ENCODE measurements at regions not wholly inside any gene's neighbourhood (a gene's known extent, or its start where the extent isn't known, plus 50 kb on each side); places are given as distances from the start of the nearest gene placed in this dataset.

DNA sequence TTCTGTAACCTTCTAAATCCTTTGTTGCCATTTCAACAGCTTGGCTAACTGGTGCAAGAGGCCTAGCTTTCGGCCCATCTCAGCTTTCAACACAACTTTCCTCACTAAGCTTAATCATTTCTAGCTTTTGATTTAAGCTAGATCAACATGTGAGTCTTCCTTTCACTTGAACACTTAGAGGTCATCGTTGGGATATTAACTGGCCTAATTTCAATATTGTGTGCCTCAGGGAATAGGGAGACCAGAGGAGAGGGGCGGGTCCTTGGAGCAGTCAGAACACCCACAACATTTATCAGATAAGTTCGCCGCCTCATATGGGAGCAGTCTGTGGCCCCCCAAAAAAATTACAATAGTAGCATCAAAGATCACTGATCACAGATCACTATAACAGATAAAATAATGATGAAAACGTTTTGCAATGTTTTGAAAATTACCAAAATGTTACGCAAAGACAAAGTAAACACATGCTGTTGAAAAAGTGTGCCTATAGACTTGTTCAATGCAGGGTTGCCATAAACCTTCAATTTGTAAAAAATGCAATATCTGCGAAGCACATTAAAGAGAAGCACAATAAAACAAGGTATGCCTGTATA, 66.8 kb upstream of the PCSK1 start:
- Histone ChIP-seq H3K4me1 (no peaks in the 10 kb centered on the region), H3K27ac (no peak overlapping the region), H3K4me3 (no peak overlapping the region), H3K9me3 (no peaks in the 10 kb centered on the region), H3K36me3 (no peaks in the 10 kb centered on the region), H3K27me3 (no peaks in the 10 kb centered on the region)
- TF ChIP-seq EP300 (IDR thresholded peaks at IDR 0.05), result no peak
- TF ChIP-seq, protein P1, sequence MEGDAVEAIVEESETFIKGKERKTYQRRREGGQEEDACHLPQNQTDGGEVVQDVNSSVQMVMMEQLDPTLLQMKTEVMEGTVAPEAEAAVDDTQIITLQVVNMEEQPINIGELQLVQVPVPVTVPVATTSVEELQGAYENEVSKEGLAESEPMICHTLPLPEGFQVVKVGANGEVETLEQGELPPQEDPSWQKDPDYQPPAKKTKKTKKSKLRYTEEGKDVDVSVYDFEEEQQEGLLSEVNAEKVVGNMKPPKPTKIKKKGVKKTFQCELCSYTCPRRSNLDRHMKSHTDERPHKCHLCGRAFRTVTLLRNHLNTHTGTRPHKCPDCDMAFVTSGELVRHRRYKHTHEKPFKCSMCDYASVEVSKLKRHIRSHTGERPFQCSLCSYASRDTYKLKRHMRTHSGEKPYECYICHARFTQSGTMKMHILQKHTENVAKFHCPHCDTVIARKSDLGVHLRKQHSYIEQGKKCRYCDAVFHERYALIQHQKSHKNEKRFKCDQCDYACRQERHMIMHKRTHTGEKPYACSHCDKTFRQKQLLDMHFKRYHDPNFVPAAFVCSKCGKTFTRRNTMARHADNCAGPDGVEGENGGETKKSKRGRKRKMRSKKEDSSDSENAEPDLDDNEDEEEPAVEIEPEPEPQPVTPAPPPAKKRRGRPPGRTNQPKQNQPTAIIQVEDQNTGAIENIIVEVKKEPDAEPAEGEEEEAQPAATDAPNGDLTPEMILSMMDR (IDR thresholded peaks at IDR 0.05), result no peak
- TF ChIP-seq POLR2AphosphoS5 (IDR thresholded peaks at IDR 0.05), result no peak
- no peak for TF ChIP-seq POLR2A (IDR thresholded peaks at IDR 0.05)
- no peak for DNase-seq (ENCODE audit: low spot score in 2 of 2)
- WGBS, result 78% methylated on average over 8 of the region's 8 CpGs

DNA sequence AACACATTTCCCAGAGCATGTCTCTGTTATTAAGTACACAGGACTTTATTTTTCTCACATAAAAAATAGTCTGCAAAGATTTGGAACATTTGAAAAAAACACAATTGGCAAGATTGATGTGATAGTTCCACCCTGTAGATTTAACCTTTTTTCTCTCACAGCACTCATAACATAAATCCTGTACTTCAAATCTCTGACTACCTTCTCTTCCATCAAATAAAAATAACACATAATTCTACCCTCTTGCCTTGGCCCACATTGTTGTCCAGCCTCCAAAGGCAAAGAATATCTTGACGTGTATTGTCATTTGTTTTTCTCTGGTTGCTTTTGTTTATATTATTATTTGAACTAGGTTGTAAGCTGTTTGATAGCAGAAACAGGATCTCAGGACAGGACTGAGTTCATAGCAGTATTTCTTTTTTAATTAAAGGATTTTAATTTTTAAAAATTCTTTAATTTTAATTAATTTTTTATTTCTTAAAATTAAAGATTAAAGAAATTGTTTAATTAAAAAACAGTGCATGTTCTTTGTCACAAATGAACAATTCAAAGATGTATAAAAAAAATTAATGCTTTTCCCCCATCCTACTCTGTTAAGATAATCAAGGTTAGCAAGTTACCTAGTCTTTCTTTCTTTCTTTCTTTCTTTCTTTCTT, 69.1 kb upstream of the PCSK1 start:
- Histone ChIP-seq H3K9me3 (no peaks in the 10 kb centered on the region), H3K27me3 (no peaks in the 10 kb centered on the region), H3K4me3 (no peak overlapping the region), H3K27ac (no peak overlapping the region), H3K4me1 (no peaks in the 10 kb centered on the region), H3K36me3 (no peaks in the 10 kb centered on the region)
- no peak for DNase-seq (ENCODE audit: low spot score in 2 of 2)
- no peak for TF ChIP-seq EP300 (IDR thresholded peaks at IDR 0.05)
- no peak for TF ChIP-seq POLR2AphosphoS5 (IDR thresholded peaks at IDR 0.05)
- TF ChIP-seq, protein P1 (IDR thresholded peaks at IDR 0.05), result no peak
- TF ChIP-seq POLR2A (IDR thresholded peaks at IDR 0.05), result no peak
- 78% methylated on average over 1 of the region's 1 CpG for WGBS

DNA sequence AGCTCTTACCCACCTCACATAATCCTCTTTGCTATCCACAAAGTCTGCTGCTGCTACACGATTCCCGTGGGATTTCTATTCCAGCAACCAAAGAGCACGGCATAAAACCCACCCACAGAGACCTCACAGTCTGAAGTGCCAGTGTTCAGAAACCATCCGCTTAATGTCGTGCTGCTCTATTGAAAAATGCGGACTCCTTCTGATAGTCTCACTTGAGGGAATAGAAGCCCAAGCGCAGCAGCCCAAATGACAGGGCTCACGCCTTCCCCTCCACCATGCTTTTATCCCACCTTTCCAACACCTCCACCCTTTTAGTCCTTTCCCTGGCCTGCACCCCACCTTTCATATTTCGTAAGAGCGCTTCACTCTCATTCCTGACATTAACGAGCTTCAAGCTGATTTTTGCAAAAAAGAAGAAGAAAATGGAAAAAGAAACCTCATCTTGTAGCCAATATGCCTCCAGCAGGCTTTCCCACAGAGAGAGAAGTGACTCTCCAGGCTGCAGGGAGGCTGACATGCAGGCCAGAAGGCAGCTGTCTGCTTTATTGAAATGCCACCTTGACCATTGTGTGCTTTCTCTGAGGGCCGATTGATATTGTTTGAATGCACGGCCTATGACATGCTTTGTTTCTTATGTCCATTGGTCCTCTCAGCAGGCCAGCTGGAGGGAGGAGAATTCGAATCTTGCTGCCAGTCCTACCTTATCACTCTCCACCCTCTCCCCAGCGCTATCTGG, 70.6 kb upstream of the PCSK1 start:
- 85% methylated on average over 15 of the region's 15 CpGs for WGBS
- TF ChIP-seq, protein P1 (IDR thresholded peaks at IDR 0.05), result no peak
- TF ChIP-seq POLR2A (IDR thresholded peaks at IDR 0.05), result no peak
- no peak for TF ChIP-seq POLR2AphosphoS5 (IDR thresholded peaks at IDR 0.05)
- no peak for TF ChIP-seq EP300 (IDR thresholded peaks at IDR 0.05)
- Histone ChIP-seq H3K27me3 (no peaks in the 10 kb centered on the region), H3K4me3 (no peak overlapping the region), H3K27ac (no peak overlapping the region), H3K4me1 (no peaks in the 10 kb centered on the region), H3K36me3 (no peaks in the 10 kb centered on the region), H3K9me3 (no peaks in the 10 kb centered on the region)
- DNase-seq (ENCODE audit: low spot score in 2 of 2), result no peak

DNA sequence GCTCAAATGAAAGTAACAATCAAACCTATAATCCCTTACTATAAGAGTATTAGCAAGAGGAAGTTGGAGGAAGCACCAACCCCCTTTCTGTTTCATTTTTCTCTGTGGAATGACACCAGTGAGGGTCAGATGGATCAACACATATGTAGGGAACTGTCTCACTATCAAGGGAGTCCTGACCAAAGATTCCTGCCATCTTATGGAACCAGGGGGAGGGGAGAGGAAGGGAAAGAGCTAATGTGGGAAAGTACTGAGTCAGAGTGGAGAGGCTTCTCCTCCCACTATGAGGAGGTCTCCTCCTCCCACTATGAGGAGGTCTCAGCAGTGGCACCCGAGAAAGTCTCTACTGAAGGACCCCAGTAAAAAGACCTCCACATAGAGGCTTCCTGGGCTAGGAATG, 73.3 kb upstream of the PCSK1 start:
- Histone ChIP-seq H3K9me3 (no peaks in the 10 kb centered on the region), H3K36me3 (no peaks in the 10 kb centered on the region), H3K27me3 (no peaks in the 10 kb centered on the region), H3K4me1 (peaks cover 5% of the 10 kb centered on the region), H3K4me3 (no peak overlapping the region), H3K27ac (no peak overlapping the region)
- DNase-seq (ENCODE audit: low spot score in 2 of 2), result no peak
- TF ChIP-seq POLR2AphosphoS5 (IDR thresholded peaks at IDR 0.05) (no peak), POLR2A (IDR thresholded peaks at IDR 0.05) (no peak), EP300 (IDR thresholded peaks at IDR 0.05) (no peak)
- TF ChIP-seq, protein P1 (IDR thresholded peaks at IDR 0.05), result no peak
- WGBS, result 92% methylated on average over 1 of the region's 1 CpG

DNA sequence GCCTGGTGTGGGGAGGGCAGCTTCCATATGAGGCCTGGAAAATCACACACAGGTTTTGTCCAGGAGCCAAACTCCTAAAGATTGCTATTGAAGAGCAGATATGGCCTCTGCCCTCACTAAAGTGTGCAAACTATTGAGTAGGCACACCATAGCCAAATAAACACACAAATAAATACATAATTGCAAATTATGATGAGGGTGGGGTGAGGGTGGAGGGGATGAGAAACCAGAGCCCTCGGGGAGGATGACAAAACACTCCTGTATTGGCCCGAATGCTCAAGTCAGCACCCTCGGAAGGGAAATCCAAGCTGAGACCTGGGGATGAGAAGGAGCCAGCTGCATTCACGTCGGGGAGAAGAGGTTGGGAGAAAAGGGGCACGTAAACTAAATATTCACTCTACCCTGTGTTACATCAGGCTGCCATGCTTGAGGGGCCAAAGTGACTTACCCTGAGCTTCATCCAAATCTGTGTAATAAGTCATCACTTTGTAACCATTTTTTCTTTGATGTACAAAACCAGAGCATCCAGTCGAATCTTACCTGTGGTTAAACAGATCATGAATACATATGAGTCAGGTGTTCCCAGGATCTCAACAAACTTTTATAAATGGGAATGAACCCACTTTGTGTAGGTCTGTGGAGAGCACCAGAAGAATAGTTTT, 73.9 kb upstream of the PCSK1 start:
- TF ChIP-seq EP300 (IDR thresholded peaks at IDR 0.05) (no peak), POLR2AphosphoS5 (IDR thresholded peaks at IDR 0.05) (no peak), POLR2A (IDR thresholded peaks at IDR 0.05) (no peak)
- TF ChIP-seq, protein P1 (IDR thresholded peaks at IDR 0.05), result no peak
- DNase-seq (ENCODE audit: low spot score in 2 of 2), result no peak
- H3K27ac ChIP-seq, result no peak overlapping the region
- H3K27me3 ChIP-seq, result no peaks in the 10 kb centered on the region
- 88% methylated on average over 7 of the region's 7 CpGs for WGBS
- H3K36me3 ChIP-seq, result no peaks in the 10 kb centered on the region
- H3K9me3 ChIP-seq, result no peaks in the 10 kb centered on the region
- no peak overlapping the region for H3K4me3 ChIP-seq
- peaks cover 5% of the 10 kb centered on the region for H3K4me1 ChIP-seq

All from suprapubic skin (tissue), 4 donors.